Gastroesophageal sphincter (tissue), 3 donors: ENCODE measurements at regions not wholly inside any gene's neighbourhood (a gene's known extent, or its start where the extent isn't known, plus 50 kb on each side); places are given as distances from the start of the nearest gene placed in this dataset.

Experiments
- EP300 ChIP-seq: sonication (generic); formaldehyde crosslinking; IDR thresholded peaks from one replicate; pipeline ENCODE4 v1.6.1; 2017; ENCODE audit warnings: antibody characterized with exemption, mild to moderate bottlenecking
- POLR2AphosphoS5 ChIP-seq: sonication (generic); formaldehyde crosslinking; IDR thresholded peaks from one replicate; pipeline ENCODE4 v1.6.1; 2017; ENCODE audit warnings: antibody characterized with exemption
- TF ChIP-seq, protein P1 (sequence below), 4 experiments: fragments of 200-600 bp in 2 of 4; fragments of 450-650 bp in 2 of 4; sonication (generic) in 1 of 4; IDR thresholded peaks; one replicate each; pipeline ENCODE4 v1.5.1; 2017 to 2019; ENCODE audit warnings: antibody characterized with exemption in 4 of 4, mild to moderate bottlenecking in 2 of 4, moderate library complexity in 2 of 4

DNA sequence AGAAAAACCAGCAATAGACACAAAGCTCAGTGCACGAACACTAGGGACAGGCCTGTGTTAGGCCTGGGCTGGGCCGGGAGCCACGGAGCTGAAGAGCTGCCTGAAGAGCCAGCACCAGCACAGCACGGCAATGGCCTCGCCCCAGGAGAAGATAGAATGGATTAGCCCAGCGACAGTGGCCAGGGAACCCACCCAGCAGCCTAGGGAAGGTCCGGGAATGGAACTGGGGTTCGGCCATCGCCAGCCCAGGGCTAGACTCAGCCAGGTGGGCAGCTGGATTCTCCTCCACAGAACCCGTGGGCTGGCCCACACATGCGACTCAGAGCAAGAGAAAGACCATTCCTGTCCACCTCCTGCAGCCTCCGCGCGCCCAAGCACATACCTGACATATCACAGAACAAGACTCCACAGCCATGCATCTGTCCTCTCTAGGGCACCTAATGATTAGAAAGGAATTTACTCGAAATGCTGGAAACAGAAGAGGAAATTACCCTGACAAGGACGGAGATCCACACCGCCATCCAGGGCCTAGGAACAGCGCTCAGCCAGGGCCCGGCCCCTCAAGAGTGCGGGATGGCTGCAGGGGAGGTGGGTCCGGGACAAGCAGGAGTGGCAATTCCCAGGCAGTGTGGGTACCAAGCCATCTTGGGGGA is 82.8 kb downstream of the TMEM18 start:
- TF ChIP-seq, protein P1, sequence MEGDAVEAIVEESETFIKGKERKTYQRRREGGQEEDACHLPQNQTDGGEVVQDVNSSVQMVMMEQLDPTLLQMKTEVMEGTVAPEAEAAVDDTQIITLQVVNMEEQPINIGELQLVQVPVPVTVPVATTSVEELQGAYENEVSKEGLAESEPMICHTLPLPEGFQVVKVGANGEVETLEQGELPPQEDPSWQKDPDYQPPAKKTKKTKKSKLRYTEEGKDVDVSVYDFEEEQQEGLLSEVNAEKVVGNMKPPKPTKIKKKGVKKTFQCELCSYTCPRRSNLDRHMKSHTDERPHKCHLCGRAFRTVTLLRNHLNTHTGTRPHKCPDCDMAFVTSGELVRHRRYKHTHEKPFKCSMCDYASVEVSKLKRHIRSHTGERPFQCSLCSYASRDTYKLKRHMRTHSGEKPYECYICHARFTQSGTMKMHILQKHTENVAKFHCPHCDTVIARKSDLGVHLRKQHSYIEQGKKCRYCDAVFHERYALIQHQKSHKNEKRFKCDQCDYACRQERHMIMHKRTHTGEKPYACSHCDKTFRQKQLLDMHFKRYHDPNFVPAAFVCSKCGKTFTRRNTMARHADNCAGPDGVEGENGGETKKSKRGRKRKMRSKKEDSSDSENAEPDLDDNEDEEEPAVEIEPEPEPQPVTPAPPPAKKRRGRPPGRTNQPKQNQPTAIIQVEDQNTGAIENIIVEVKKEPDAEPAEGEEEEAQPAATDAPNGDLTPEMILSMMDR (IDR thresholded peaks at IDR 0.05): no peak
- no peak for TF ChIP-seq POLR2AphosphoS5
- TF ChIP-seq EP300: no peak
